KMS-11 (cell line): ENCODE measurements at regions not wholly inside any gene's neighbourhood (a gene's known extent, or its start where the extent isn't known, plus 50 kb on each side); places are given as distances from the start of the nearest gene placed in this dataset.
A peak's percentile ranks its signal among the peaks of the same experiment; 100 is the strongest.

Experiments used
- H2AFZ ChIP-seq: fragments of 200-600 bp; sonication (generic); 2 replicates; pipeline ENCODE4 v1.6.1; 2016; ENCODE audit warnings: antibody characterized with exemption, mixed run types, low read depth
- H3K27ac ChIP-seq: fragments of 200-600 bp; sonication (generic); 2 replicates; pipeline ENCODE4 v1.6.1; 2016; ENCODE audit warnings: mild to moderate bottlenecking, mixed run types
- H3K27me3 ChIP-seq: fragments of 200-600 bp; sonication (generic); 2 replicates; pipeline ENCODE4 v1.6.1; 2017; ENCODE audit warnings: mild to moderate bottlenecking, low read depth, mixed run types, moderate library complexity; ENCODE audit not compliant: insufficient read depth
- H3K36me3 ChIP-seq: fragments of 200-600 bp; sonication (generic); 2 replicates; pipeline ENCODE4 v1.6.1; 2017; ENCODE audit warnings: mild to moderate bottlenecking, mixed run types; ENCODE audit not compliant: insufficient read depth
- H3K4me1 ChIP-seq: fragments of 200-600 bp; sonication (generic); 2 replicates; pipeline ENCODE4 v1.6.1; 2016; ENCODE audit warnings: mild to moderate bottlenecking, low read depth, mixed run types; ENCODE audit not compliant: poor library complexity, severe bottlenecking
- H3K4me2 ChIP-seq: fragments of 200-600 bp; sonication (generic); 2 replicates; pipeline ENCODE4 v1.7.0; 2016; ENCODE audit warnings: mild to moderate bottlenecking, mixed run types
- H3K4me3 ChIP-seq: fragments of 200-600 bp; sonication (generic); IDR thresholded peaks from 2 replicates; pipeline ENCODE4 v1.6.1; 2017; ENCODE audit warnings: low read depth, low read length, mixed read lengths; ENCODE audit not compliant: insufficient read depth
- H3K79me2 ChIP-seq: fragments of 200-600 bp; sonication (generic); 2 replicates; pipeline ENCODE4 v1.6.1; 2016; ENCODE audit warnings: low read depth, mixed run types; ENCODE audit not compliant: insufficient read depth
- H3K9ac ChIP-seq: fragments of 200-600 bp; sonication (generic); 2 replicates; pipeline ENCODE4 v1.6.1; 2016; ENCODE audit warnings: mild to moderate bottlenecking, mixed run types
- H4K20me1 ChIP-seq: fragments of 200-600 bp; sonication (generic); 2 replicates; pipeline ENCODE4 v1.6.1; 2016; ENCODE audit warnings: mild to moderate bottlenecking, mixed run types; ENCODE audit not compliant: insufficient read depth
- CTCF ChIP-seq: fragments of 200-600 bp; sonication (generic); conservative IDR thresholded peaks from 2 replicates; pipeline ENCODE4 v1.6.1; 2017; ENCODE audit warnings: low read depth, mild to moderate bottlenecking, antibody characterized with exemption, low read length, moderate library complexity, mixed read lengths

- no peak for TF ChIP-seq CTCF
- H3K9ac ChIP-seq, result no peak overlapping the region
- no peak overlapping the region for H3K4me2 ChIP-seq
- no peaks in the 10 kb centered on the region for H3K27me3 ChIP-seq
- peaks cover 5% of the 10 kb centered on the region for H3K4me1 ChIP-seq
- no peaks in the 10 kb centered on the region for H3K36me3 ChIP-seq
- H3K4me3 ChIP-seq, result no peak overlapping the region
- no peak overlapping the region for H2AFZ ChIP-seq
- H4K20me1 ChIP-seq, result no peaks in the 10 kb centered on the region
- no peaks in the 10 kb centered on the region for H3K79me2 ChIP-seq
- no peak overlapping the region for H3K27ac ChIP-seq
These were observed 503.9 kb downstream of the OCA2 start for GRCh38 chr15:27595211-27595610.

GRCh38 chr15:27592036-27592760 lies 506.9 kb downstream of the OCA2 start:
- Histone ChIP-seq H3K27me3 (no peaks in the 10 kb centered on the region), H2AFZ (no peak overlapping the region), H3K4me3 (no peak overlapping the region), H3K27ac (no peak overlapping the region), H3K79me2 (no peaks in the 10 kb centered on the region), H3K36me3 (no peaks in the 10 kb centered on the region), H4K20me1 (no peaks in the 10 kb centered on the region), H3K4me2 (peak overlapping the region; percentile 4; the same call in 1 of the 2 replicates), H3K9ac (no peak overlapping the region), H3K4me1 (peaks cover 24% of the 10 kb centered on the region)
- no peak for TF ChIP-seq CTCF
